Brain microvascular endothelial cell (primary cell): ENCODE measurements at regions not wholly inside any gene's neighbourhood (a gene's known extent, or its start where the extent isn't known, plus 50 kb on each side); places are given as distances from the start of the nearest gene placed in this dataset.

ENCODE experiments used
- DNase-seq: peaks from one replicate; pipeline ENCODE4 v3.0.0-alpha.2; 2020
- H3K27ac ChIP-seq: fragments of 250-450 bp; sonication (Bioruptor Pico); 2 replicates; pipeline ENCODE4 v1.5.1; 2020; ENCODE audit warnings: mild to moderate bottlenecking, moderate library complexity
- H3K27me3 ChIP-seq: fragments of 250-450 bp; sonication (Bioruptor Pico); replicated peaks from 2 replicates; pipeline ENCODE4 v1.5.1; 2020; ENCODE audit warnings: mild to moderate bottlenecking
- H3K36me3 ChIP-seq: fragments of 250-450 bp; sonication (Bioruptor Pico); replicated peaks from 2 replicates; pipeline ENCODE4 v1.5.1; 2020; ENCODE audit warnings: mild to moderate bottlenecking
- H3K4me3 ChIP-seq: 2 replicates; pipeline ENCODE4 v1.5.1; 2011; ENCODE audit warnings: low read depth, mild to moderate bottlenecking, control low read depth, low read length, moderate library complexity
- CTCF ChIP-seq: IDR thresholded peaks from 2 replicates; pipeline ENCODE4 v1.5.1; 2011; ENCODE audit warnings: low read depth, mild to moderate bottlenecking, moderate library complexity, low read length, control low read depth, inconsistent platforms; ENCODE audit errors: missing control alignments
- in situ Hi-C: cut with HindIII; loops from 2 replicates; pipeline ENCODE4 v1.10.0; 2017; ENCODE audit warnings: low sequenced_read_pairs, low pct_ligation_motif_present

GRCh38 chr15:91469632-91470567, 369.8 kb downstream of the SV2B start:
- in situ Hi-C loops = no loop called here
- H3K36me3 ChIP-seq = no peaks in the 10 kb centered on the region
- no peak for TF ChIP-seq CTCF
- H3K4me3 ChIP-seq = no peak overlapping the region
- H3K27ac ChIP-seq = no peak overlapping the region
- no peak for DNase-seq
- no peaks in the 10 kb centered on the region for H3K27me3 ChIP-seq

DNA sequence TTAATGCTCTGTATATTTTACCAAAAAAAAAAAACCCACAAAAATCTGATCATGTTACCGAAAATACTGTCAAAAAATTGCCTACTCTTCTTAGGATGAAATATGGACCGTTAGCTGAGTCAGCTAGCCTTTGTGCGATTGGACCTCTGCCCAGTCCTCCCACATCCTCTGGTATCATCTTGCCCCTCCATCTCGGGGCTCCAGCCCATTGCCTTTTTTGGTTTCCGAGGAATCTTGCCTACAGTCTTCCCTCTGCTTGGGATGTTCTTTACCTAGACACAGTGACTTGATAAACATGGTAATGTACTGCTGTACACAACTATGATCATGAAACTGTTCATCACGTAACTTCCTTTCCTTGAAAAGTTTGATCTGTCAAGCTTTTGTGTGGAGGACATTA, 371.4 kb downstream of the SV2B start:
- H3K27ac ChIP-seq = no peak overlapping the region
- no peak overlapping the region for H3K4me3 ChIP-seq
- in situ Hi-C loops = no loop called here
- no peaks in the 10 kb centered on the region for H3K36me3 ChIP-seq
- H3K27me3 ChIP-seq = no peaks in the 10 kb centered on the region
- no peak for TF ChIP-seq CTCF
- no peak for DNase-seq

DNA sequence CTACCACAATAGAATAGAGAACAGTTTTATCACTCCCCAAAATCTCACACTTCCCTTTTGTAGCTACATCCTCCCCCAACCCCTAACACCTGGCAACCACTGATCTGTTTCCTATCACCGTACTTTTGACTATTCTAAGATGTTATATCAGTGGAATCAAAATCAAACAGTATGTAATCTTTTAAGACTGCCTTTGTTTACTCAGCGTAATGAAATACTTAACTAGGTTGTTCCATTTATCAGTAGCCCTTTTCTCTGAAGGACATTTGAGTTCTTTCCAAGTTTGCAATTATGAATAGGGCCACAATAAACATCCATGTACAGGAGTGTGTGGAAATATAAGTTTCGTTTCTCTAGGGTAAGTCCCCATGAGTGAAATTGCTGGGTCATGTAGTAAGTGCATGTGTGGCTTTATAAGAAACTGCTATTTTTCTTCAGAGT, 372.3 kb downstream of the SV2B start:
- TF ChIP-seq CTCF = no peak
- Histone ChIP-seq H3K27me3 (no peaks in the 10 kb centered on the region), H3K36me3 (no peaks in the 10 kb centered on the region), H3K27ac (no peak overlapping the region), H3K4me3 (no peak overlapping the region)
- no peak for DNase-seq
- in situ Hi-C loops = no loop called here

DNA sequence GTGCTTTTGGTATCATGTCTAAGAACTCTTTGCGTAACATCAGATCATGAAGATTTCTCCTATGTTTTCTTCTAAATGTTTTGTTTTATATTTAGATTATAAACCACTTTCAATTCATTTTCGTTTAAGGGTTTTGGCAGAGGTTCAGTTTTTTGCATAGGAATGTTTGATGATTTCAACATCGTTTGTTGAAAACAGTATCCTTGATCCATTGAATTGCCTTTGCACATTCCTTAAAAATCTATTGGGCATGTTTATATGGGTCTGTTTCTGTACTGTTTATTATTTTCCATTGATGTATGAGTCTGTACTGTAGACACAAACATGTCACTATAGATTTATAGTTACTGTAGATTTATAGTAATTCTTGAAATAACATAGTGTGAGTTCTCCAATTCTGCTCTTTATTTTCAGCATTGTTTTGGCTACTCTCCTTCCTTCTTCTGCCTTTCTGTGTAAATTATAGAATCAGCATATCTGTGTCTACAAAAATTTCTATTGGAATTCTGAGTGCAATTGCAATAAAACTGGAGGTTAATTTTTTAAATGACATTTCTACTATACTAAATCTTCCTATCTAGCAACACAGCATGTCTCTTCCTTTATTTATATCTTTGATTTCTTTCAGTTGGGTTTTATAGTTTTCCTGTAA, 374.0 kb downstream of the SV2B start:
- Histone ChIP-seq H3K27me3 (no peaks in the 10 kb centered on the region), H3K4me3 (no peak overlapping the region), H3K27ac (no peak overlapping the region), H3K36me3 (no peaks in the 10 kb centered on the region)
- TF ChIP-seq CTCF = no peak
- in situ Hi-C loops = no loop called here
- no peak for DNase-seq

DNA sequence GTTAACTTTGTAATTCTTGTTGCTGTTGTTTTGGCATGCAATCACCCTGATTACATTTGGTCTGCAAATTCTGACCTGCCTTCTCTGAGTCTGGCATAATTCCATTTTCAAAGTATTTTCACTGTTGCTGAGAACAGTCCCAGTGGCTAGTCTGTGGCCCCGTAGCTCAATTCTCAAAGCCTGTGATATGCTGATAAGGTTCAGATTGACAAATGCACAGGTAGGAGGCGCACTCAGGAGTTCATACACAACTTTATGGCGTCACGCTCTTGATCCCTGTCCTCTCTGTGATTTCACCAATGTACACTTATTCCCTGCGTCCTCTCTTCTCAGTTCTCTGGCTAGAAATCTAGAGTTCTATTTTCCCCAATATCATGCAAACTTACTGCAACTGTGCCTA, 376.6 kb upstream of the SLCO3A1 start:
- in situ Hi-C loops = no loop called here

More for the DNA sequence above, 376.6 kb upstream of the SLCO3A1 start:
- Histone ChIP-seq H3K27ac (no peak overlapping the region), H3K4me3 (no peak overlapping the region), H3K36me3 (no peaks in the 10 kb centered on the region), H3K27me3 (no peaks in the 10 kb centered on the region)
- no peak for DNase-seq
- TF ChIP-seq CTCF = no peak
